Epithelial cell of esophagus (primary cell): ENCODE measurements at regions not wholly inside any gene's neighbourhood (a gene's known extent, or its start where the extent isn't known, plus 50 kb on each side); places are given as distances from the start of the nearest gene placed in this dataset.
"Not testable (repeated sequence)": the region's sequence is repeated elsewhere in the genome, so short reads cannot be mapped to it uniquely, and the experiment has no call there.

Experiments used
- DNase-seq: peaks from one replicate; pipeline ENCODE4 v3.0.0; 2010; ENCODE audit warnings: low read depth
- H3K4me3 ChIP-seq: 2 replicates; pipeline ENCODE4 v1.5.1; 2011; ENCODE audit warnings: mild to moderate bottlenecking, low read length, control low read depth
- TF ChIP-seq, protein P1 (sequence below): IDR thresholded peaks from 2 replicates; pipeline ENCODE4 v1.5.1; 2011; ENCODE audit warnings: low read depth, mild to moderate bottlenecking, low read length, control low read depth, inconsistent platforms; ENCODE audit not compliant: insufficient read depth; ENCODE audit errors: missing control alignments

DNA sequence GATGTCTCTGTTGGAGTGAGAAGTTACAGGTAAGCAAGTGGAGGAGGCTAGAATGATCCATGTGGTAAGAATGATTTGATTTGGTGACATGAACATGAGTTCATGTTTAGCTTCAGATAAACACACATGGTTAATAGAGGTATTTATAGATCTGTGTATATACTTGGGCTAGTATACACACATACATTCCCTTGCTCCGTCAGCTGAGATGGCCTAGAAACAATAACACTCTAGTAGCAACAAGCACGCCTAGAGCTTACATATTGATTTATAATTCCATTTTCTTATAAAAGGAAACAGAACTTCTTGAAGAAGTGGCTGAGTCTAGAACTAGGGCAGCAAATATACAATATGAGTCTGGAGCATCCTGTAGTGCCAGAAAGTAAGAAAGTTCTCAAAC lies 223.0 kb downstream of the RND3 start:
- DNase-seq, result no peak
- no peak overlapping the region for H3K4me3 ChIP-seq
- TF ChIP-seq, protein P1, sequence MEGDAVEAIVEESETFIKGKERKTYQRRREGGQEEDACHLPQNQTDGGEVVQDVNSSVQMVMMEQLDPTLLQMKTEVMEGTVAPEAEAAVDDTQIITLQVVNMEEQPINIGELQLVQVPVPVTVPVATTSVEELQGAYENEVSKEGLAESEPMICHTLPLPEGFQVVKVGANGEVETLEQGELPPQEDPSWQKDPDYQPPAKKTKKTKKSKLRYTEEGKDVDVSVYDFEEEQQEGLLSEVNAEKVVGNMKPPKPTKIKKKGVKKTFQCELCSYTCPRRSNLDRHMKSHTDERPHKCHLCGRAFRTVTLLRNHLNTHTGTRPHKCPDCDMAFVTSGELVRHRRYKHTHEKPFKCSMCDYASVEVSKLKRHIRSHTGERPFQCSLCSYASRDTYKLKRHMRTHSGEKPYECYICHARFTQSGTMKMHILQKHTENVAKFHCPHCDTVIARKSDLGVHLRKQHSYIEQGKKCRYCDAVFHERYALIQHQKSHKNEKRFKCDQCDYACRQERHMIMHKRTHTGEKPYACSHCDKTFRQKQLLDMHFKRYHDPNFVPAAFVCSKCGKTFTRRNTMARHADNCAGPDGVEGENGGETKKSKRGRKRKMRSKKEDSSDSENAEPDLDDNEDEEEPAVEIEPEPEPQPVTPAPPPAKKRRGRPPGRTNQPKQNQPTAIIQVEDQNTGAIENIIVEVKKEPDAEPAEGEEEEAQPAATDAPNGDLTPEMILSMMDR, result no peak

DNA sequence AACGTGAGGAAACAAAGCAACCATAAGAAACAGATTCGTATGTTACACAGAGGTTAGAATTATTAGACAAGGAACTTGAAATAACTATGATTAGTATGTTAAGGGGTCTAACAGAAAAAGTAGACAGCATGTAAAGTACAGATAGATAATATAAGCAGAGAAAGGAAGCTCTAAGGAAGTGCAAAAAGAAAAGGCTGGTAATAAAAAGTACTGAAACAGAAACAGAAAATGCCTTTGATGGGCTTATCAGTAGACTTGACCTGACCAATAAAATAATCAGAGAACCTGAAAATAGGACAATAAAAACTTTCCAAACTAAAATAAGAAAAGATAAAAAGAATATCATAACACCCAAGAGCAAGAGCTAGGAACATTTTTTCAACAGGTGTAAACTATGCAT lies 225.8 kb downstream of the RND3 start:
- TF ChIP-seq, protein P1, result no peak
- H3K4me3 ChIP-seq, result no peak overlapping the region
- DNase-seq, result no peak

DNA sequence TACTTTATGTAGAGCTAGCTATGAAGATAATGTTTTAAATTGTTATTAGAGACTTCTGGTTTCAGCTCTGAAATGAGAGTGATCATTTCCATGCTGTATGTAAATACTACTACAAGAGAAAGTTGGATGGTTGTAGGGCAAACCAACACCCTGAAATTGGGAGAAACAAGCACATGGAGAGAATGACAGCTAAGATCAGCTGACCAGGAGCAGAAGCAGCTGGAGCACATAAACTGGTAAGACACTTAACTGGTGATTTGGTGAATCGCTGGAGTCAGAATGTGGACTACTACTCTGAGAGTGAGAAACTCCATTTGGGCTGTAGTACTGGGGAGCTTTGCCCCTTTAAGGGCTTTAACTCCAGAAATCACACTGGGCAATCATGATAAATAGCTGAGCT lies 226.8 kb downstream of the RND3 start:
- no peak for DNase-seq
- TF ChIP-seq, protein P1, result no peak
- H3K4me3 ChIP-seq, result no peak overlapping the region

DNA sequence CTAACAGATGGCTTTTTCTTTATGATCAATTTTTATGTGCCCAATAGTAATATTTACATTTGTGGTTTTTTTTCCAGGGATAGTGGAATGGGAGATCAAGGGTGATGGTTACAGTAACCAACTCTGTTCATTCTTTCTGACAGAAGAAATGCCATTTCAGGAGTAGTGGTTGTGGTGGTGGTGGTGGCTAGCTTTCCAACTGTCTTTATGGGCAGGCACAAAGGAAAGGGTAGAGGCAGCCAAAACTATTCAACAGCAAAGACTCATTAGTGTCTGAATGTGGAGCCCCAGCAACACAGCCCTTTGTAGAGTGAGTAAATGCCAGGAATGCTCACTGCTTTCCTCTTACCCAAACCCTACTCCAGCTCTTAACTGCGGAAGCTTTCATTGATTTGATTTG lies 227.7 kb downstream of the RND3 start:
- DNase-seq, result no peak
- H3K4me3 ChIP-seq, result no peak overlapping the region
- TF ChIP-seq, protein P1, result no peak

DNA sequence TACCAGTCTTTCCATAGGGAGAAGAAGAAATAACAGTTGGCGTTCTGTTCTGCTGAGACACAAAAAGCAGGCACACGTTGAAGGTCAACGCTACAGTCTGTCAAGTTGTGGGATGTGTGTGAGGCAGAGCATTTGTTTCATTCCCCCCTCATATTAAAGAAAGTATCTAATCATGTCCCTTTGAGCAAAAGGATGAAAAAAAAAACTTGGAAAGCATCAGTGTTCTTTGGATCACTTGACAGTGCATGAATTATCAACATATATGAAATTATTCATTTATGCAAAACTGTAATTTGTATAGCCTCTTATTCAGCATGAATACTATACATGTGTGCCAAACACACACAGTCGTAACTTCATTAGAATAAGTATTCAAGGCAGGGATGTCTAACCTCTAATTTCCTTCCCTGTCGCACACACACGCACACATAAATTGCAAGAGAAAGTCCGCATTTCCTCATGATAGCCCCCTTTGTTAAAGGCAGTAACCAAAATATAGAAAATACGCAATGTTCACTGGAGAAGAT lies 228.6 kb downstream of the RND3 start:
- H3K4me3 ChIP-seq, result no peak overlapping the region
- TF ChIP-seq, protein P1, result no peak
- no peak for DNase-seq

DNA sequence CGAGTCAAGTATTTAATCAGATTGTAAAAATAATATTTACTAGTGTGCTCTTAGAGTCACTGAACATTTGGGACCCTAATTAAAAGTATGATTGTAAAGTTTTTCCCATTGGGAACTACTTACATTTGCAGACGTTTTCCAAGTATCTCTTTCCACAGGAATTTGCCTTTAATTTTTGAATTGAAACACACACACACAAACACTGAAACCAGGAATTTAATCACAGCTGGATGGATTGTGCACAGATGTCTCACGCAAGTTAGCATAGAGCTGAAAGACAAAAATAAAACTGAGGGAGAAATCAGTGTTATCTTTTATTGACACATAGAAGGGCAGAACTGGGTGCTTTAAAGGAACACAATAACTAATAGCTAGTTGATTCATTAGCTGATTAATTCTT lies 230.7 kb downstream of the RND3 start:
- TF ChIP-seq, protein P1, result no peak
- no peak for DNase-seq
- no peak overlapping the region for H3K4me3 ChIP-seq

DNA sequence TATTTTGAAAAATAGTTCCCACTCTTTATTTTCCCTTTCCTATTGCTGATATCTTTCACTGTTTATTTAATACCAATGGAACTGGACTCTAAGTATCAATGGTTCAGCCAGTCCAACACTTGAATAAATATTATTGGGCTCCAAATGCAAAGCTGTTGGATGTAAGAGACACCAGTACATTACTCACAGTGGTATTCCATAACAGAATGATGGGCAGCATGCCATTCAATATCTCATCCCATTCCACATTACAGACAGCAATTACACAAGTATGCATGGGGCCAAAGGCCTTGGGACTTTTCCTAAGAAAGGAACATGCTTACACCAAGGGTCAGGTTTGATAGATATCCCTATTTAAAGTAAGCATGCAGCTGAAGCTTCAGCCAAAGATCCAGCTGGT lies 231.9 kb downstream of the RND3 start:
- TF ChIP-seq, protein P1, result no peak
- H3K4me3 ChIP-seq, result no peak overlapping the region
- peak; percentile 42 for DNase-seq

DNA sequence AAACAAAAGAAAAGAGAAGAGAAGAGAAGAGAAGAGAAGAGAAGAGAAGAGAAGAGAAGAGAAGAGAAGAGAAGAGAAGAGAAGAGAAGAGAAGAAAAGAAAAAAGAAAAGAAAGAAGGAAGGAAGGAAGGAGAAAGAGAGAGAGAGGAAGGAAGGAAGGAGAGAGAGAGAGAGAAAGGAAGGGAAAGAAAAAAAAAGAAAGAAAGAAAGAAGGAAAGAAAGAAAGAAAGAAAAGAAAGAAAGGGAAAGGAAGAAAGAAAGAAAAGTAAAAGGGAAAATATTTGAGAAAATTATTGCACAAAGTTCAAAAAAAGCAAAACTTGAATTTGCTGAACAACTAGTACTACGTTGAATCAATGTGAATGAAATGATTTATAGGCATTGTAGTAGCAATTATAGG lies 237.7 kb downstream of the RND3 start:
- not testable (repeated sequence) for DNase-seq

More for the DNA sequence above, 237.7 kb downstream of the RND3 start:
- not testable (repeated sequence) for H3K4me3 ChIP-seq
